GM19351 (cell line): ENCODE measurements at regions not wholly inside any gene's neighbourhood (a gene's known extent, or its start where the extent isn't known, plus 50 kb on each side); places are given as distances from the start of the nearest gene placed in this dataset.
"Not testable (repeated sequence)": the region's sequence is repeated elsewhere in the genome, so short reads cannot be mapped to it uniquely, and the experiment has no call there.

Experiments used
- ATAC-seq: cut with Tn5 transposase; IDR thresholded peaks from one replicate; pipeline ENCODE4 v1.9.1; 2021; ENCODE audit warnings: mild to moderate bottlenecking, moderate library complexity; ENCODE audit not compliant: unreplicated experiment

DNA sequence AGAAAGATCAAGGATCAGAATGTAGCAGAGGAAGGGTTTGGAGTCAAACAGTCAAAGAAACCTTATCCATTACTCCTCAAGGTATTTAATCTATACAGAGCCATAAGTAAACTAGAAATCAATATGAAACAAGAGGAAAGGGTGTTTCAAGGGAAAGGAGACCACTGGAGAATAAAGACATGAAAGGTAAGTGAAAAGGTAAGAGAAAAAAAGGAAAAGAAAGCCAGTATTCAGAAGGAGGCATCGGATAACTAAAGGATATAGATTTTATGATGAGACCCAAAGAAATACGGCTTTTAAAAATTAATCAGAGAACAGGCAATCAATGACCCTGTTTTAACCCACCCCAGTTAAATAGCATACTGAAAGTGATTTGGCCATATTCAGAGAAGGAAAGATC, 438.7 kb upstream of the MIR17HG start:
- ATAC-seq, result no peak

DNA sequence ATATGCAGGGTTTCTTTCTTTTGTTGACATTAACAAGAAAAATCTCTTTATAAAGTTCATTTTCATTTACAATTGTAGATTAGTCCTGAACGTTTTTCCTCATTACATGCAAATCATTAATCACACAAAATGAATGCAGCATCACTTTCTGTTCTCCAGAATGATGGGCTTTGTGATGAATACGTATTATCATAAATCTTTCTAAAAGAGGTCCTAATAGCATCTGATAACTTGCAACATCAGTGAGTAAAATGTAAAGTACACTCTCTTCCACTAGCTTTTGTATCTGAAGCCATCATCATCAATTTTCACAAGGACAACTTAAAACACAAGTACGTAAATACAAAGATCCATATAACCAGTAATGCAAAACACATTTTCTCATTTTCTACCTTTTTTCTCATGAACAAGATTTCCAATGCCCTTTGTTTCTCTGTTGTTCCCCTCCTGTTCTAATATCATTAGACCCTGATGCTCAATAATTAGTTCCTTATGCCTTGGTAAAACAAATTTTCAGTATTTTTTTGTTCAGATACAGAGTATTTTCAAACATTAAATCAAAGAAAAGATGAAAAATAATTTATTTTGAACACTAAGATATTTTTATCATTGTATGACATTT, 437.4 kb upstream of the MIR17HG start:
- no peak for ATAC-seq

DNA sequence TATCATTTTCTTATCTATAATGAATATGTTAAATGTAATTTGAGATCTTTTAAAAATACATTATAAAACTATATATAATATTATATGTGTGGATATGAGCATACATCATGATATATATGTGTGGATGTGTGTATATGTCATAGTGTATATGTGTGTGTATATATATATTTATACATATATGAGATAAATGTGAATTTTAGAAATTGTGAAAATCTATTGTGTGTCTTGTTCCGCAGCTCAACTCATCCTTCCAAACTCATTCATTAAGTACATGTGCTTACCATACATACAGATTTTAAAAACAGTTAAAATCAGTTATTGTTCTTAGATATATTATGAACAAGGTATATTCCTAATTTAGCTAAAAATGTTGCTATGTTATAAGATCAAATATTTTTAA, 435.2 kb upstream of the MIR17HG start:
- ATAC-seq, result no peak

DNA sequence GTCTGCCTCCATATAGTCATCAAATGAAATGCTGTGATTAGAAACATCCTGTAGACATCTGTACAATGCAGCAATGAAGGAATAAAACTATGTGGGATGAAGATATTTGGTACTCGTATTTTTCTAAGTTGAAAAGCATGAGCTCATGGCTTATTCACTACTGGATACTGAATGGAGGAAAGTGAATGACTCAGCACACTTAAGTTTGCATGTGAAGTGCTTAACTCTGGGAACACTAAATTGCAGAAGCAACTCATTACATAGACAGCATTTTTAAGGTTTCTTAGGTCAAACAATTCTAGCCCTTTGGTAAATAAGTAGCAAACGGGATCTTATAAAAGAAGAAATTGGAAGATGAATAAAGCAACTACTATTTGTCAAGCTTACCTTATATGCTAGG, 429.0 kb upstream of the MIR17HG start:
- no peak for ATAC-seq

DNA sequence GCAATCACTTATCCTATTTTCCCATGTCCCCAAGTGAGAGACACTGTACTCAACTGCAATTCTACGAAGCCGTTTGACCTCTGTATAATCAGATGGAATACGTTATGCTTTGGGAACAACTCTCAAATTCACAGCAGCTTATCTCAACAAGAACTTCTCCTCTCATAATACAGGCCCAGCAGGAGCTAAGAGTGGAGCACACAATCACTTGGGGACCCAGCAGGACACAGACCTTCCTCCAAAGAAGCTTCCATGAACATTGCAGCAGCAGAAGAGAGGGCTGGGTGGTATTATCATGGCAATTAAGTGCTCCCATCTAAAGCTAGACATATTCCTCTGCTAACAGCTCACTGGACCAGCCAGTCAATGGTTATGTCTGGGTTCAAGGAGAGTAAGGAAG, 428.3 kb upstream of the MIR17HG start:
- no peak for ATAC-seq

DNA sequence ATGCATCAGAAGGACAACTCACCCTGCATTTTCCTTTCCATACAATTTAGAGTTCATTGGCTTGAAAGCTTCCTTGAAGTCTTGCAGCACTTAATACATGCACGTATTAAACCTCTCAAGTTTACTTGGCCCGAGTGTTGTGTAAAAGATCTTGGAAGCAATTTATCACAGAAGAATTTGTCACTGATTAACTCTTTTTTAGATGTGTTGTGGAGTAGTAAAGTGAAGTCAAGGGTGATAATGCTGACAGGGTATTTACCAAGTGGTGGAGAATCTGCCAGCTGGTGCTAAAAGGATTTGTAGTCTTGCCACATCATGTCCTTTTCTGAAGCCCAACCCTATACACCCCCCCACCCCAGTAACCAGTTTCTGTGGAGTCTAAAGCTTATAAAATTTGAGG, 421.0 kb upstream of the MIR17HG start:
- ATAC-seq, result no peak

DNA sequence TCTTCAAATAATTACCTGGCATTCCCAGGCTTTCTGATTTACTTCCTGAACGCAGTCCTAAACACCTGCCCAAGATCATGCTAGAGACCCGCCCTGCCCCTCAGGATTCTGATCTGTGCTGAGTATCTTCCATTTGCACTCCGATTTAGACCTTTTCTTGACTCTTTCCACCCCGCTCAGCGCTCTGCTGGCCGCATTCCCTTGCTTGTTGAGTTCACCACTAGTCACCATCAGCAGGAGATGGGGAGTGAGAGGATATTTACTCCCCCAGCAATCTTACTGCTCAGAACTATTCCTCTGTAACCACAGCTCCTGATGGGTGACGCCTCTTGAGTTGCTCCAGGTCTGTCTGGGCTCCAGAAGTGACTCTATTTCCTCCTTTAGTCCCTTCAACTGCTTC, 419.4 kb upstream of the MIR17HG start:
- no peak for ATAC-seq

GRCh38 chr13:90933097-90933826, 414.2 kb upstream of the MIR17HG start:
- ATAC-seq, result no peak

GRCh38 chr13:90934741-90935140, 412.7 kb upstream of the MIR17HG start:
- no peak for ATAC-seq

DNA sequence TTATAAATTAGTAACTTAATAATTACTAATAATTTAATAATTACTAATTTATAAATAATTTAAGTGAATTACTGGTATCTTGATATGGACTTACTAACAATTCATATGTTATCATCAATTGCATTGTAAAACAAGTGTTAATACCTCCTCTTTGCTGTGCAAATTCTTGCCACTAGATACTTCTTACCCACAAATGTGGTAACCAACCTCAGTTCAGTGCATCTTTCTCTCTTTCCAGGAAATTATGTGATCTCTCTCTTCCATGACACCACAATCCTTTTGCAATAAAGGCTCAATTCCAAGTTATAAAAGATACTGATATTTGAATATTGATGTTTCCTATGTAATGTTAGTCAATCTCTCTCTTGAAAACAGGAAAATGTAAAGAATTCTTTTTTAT, 408.6 kb upstream of the MIR17HG start:
- ATAC-seq, result no peak

GRCh38 chr13:90943946-90944345, 403.5 kb upstream of the MIR17HG start:
- ATAC-seq, result no peak

DNA sequence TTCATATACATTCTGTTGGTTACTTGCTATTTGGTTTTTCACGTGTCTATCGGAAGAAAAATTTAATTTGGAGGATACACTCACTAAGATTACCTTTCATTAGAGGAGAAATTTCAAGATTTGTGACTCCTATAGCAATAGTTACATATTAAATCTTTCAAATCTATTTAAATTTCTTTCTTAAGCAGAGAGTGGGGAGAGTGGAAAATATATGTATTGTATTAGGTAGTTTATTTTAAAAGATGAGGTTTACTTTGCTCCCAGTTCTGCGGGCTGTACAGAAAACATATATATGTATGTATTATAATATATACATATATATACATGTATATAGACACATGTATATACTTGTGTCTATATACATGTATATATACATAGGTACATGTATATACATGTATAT, 402.3 kb upstream of the MIR17HG start:
- not testable (repeated sequence) for ATAC-seq

GRCh38 chr13:90946125-90946524, 401.4 kb upstream of the MIR17HG start:
- ATAC-seq, result not testable (repeated sequence)

DNA sequence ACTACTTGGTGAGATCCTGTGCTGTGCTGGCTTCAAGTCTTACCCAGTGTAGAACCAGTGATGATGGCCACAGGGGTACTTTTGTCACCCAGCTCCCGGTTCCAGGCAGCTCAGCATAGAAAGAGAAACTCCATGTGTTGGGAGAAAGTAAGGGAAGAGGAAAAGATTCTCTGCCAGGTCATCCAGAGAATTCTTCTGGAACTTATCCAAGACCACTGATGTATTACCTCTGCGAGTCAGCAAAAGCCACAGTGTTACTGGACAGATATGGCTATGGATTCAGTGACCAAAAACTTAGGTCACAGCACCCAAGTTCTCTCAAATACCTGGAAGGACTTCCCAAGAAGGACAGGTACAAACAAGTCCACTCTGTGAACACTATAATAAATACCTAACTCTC, 399.5 kb upstream of the MIR17HG start:
- ATAC-seq, result no peak

DNA sequence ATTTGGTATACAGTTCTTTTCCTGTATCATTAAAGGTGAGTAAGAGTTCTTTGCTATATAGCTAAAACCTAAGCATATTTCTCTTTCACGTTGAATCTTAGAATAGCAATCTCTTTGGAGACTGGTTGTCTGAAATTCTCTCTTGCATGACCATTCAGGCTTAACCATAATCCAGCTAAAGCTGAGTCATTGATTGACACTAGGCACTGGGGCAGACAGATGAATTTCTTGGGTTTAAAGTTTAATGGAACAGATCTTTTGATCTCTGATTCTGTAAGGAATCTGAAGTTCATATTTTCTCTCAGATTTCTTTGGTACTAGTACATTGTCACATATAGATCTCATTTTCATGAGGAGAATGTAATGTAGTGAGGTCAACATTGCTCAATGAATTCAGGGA, 397.3 kb upstream of the MIR17HG start:
- ATAC-seq, result no peak

DNA sequence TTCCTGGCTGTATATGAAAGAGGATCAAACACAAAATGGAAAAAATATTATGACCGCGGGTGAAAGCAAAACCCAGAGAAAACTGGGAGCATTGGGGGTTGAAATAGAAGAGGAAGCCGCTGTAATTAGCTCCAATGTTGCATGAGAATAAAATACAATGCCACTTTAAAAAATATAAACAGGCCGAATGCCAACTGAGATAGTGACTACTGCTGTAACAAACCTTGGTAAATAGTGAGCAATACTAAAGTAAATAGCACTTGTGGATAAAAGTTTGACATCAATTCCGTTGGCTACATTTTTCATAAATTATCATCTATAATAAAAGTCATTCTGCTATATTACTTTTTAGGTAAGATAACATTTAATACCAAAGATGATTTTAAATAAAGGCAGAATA, 395.8 kb upstream of the MIR17HG start:
- ATAC-seq, result no peak

GRCh38 chr13:90952326-90952725, 395.2 kb upstream of the MIR17HG start:
- ATAC-seq, result no peak

DNA sequence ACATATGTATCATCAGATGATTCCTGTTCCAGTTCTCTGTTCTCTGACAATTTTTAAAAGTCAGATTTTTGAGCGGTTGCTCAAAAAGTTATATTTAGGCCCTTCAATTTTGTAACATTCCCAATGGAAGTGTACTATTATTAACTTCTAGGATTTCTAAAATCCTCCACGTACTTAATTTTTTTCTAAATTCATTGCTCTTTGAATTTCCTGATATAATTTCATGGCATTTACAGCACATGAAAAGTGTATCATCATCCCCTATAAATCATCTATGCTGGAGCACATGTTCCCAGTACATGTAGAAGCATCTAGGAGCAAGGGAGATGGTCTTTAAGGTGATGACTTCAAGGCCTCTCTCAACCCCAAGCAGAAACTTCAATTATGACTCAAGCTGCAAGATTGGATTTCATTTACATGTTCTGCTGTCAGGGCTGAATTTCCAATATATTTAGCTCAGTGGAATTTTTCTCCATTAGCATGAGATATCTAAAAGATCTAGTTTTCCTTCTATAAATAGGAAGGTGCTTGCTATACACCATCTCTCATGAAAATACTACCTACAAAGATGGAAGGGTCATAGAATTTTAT, 392.8 kb upstream of the MIR17HG start:
- no peak for ATAC-seq

DNA sequence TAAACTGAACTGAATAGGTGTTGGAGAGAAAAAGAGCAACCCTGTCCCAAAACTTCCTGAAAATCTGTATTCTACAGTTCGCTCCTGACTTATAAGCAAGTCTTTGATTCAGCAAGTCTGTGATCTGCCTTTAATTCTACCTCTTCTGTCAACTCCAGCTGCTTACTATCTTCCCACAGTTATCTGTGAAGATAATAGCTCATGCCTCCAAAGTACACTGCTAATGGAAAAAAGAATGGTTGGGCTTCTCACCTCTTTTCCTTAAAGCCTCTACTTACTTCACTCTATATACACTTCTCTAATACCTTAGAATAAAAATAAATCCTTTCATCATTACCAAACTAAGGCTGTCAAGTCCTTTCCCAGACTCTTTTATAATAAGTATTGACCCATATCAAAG, 391.5 kb upstream of the MIR17HG start:
- ATAC-seq, result no peak

- ATAC-seq, result no peak
Observed at GRCh38 chr13:90958866-90959265, 388.6 kb upstream of the MIR17HG start.

DNA sequence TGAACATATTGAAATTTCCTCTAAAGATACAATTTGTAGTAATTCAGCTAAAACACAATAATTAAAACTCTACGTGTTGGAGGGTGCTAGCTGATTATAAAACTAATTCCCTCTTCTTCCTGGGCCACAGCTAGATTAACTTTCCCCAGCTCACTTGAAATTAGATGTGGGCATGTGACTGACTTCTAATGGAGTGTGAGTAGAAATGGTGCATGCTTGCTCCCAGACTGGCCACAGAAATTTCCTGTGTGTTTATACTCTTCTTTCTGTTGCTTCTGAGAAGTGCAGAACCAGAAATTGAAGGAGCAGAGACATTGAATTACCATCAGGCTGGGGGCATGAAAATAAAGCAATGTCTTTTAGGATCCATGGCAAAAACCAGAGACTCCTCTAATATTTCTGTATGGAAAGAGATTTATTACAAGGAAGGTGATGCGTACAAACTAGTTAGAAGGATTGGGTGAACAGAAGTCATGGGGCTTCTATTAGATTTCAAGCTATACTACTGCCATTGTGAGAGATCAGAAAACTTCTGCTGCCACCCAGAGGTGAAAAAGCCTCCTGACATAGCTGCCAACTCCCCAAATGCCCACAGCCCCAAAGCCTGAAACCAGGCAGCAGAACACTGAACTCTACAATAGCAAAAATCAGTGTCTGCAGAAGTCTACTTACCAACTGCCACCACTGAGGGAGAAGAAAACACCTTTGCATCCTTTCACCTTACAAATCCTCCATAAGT, 379.2 kb upstream of the MIR17HG start:
- no peak for ATAC-seq
